ENCODE measurements at regions not wholly inside any gene's neighbourhood (a gene's known extent, or its start where the extent isn't known, plus 50 kb on each side); places are given as distances from the start of the nearest gene placed in this dataset.
"Not testable (repeated sequence)": the region's sequence is repeated elsewhere in the genome, so short reads cannot be mapped to it uniquely, and the experiment has no call there.

GRCh38 chr10:36540611-36541010 lies 584.8 kb upstream of the ANKRD30A start:
- DNase-seq = no peak

- DNase-seq = no peak
These were observed 586.3 kb upstream of the ANKRD30A start for GRCh38 chr10:36538953-36539586.

GRCh38 chr10:36534471-36535002 lies 590.9 kb upstream of the ANKRD30A start:
- no peak for DNase-seq

- no peak for DNase-seq
These were observed 591.5 kb upstream of the ANKRD30A start for GRCh38 chr10:36533861-36534260.

- no peak for DNase-seq
These were observed 592.1 kb upstream of the ANKRD30A start for GRCh38 chr10:36533316-36533715.

GRCh38 chr10:36531621-36532020 lies 593.8 kb upstream of the ANKRD30A start:
- DNase-seq = no peak

GRCh38 chr10:36526033-36526432 lies 599.4 kb upstream of the ANKRD30A start:
- DNase-seq = no peak

- DNase-seq = not testable (repeated sequence)
These were observed 601.3 kb upstream of the ANKRD30A start for GRCh38 chr10:36524126-36524525.

GRCh38 chr10:36519909-36520308 lies 605.5 kb upstream of the ANKRD30A start:
- DNase-seq = no peak

GRCh38 chr10:36516281-36516680 lies 609.1 kb upstream of the ANKRD30A start:
- DNase-seq = no peak

- DNase-seq = no peak
These were observed 610.1 kb upstream of the ANKRD30A start for GRCh38 chr10:36515319-36515718.

- no peak for DNase-seq
These were observed 617.7 kb upstream of the ANKRD30A start for GRCh38 chr10:36507715-36508114.

- no peak for DNase-seq
These were observed 618.5 kb upstream of the ANKRD30A start for GRCh38 chr10:36506697-36507496.

GRCh38 chr10:36506261-36506660 lies 619.1 kb upstream of the ANKRD30A start:
- DNase-seq = no peak

GRCh38 chr10:36504758-36505157 lies 620.6 kb upstream of the ANKRD30A start:
- DNase-seq = no peak

GRCh38 chr10:36500266-36500665 lies 625.1 kb upstream of the ANKRD30A start:
- no peak for DNase-seq

GRCh38 chr10:36499693-36500092 lies 625.7 kb upstream of the ANKRD30A start:
- DNase-seq = no peak

- no peak for DNase-seq
These were observed 628.6 kb upstream of the ANKRD30A start for GRCh38 chr10:36496758-36497157.

- DNase-seq = no peak
These were observed 631.0 kb upstream of the ANKRD30A start for GRCh38 chr10:36494371-36494770.

- no peak for DNase-seq
These were observed 631.9 kb upstream of the ANKRD30A start for GRCh38 chr10:36493516-36493880.

GRCh38 chr10:36492590-36493515 lies 632.5 kb upstream of the ANKRD30A start:
- DNase-seq = no peak

- DNase-seq = no peak
These were observed 633.5 kb upstream of the ANKRD30A start for GRCh38 chr10:36491926-36492325.

GRCh38 chr10:36489611-36490228 lies 635.7 kb upstream of the ANKRD30A start:
- no peak for DNase-seq

All from CD4-positive, alpha-beta T cell treated with Interleukin-4 for 4 hours (primary cell).